ENCODE measurements at regions not wholly inside any gene's neighbourhood (a gene's known extent, or its start where the extent isn't known, plus 50 kb on each side); places are given as distances from the start of the nearest gene placed in this dataset.

DNA sequence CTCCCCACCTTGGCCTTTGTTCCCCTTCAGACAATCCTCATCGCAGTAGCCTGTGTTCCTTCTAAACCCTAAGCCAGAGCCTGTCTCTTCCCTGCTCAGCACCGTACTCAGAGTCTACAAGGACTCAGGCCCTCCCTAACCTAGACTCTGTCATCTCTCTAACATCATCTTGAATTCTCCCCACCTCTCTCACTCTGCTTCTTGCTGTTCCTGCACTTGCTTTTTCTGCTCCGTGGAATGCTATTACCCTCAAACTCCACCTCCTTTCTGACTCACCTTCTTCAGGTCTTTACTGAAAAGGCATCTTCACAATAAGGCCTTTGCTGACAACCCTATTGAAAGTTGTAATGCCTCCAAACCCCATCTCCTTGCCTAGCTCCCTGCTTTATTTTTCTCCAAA lies 141.0 kb downstream of the DKK1 start:
- H3K4me1 ChIP-seq (ENCODE audit: control insufficient read depth in 3 of 3, insufficient read depth in 2 of 3, low read depth in 1 of 3, low read length in 2 of 3), result no peaks in the 10 kb centered on the region
- FAIRE-seq (no peak), DNase-seq (no peak)
- no peaks in the 10 kb centered on the region for H3K36me3 ChIP-seq (ENCODE audit: control insufficient read depth in 3 of 3, insufficient read depth in 2 of 3, low read depth in 1 of 3, low read length in 3 of 3)
- H3K27me3 ChIP-seq (ENCODE audit: control insufficient read depth in 3 of 3, insufficient read depth in 3 of 3, low read length in 3 of 3), result no peaks in the 10 kb centered on the region
- no peaks in the 10 kb centered on the region for H3K9me3 ChIP-seq (ENCODE audit: control insufficient read depth in 2 of 2, insufficient read depth in 1 of 2, low read depth in 1 of 2, low read length in 1 of 2)
- H3K4me3 ChIP-seq (ENCODE audit: low read depth in 1 of 3, low read length in 3 of 3), result no peak overlapping the region
- H3K27ac ChIP-seq (ENCODE audit: low read depth in 1 of 3, low read length in 2 of 3), result no peak overlapping the region
- WGBS, 3 donors, result 58 to 67% (median 63%) methylated on average over 3 of the region's 3 CpGs

- no peaks in the 10 kb centered on the region for H3K27me3 ChIP-seq (ENCODE audit: control insufficient read depth in 3 of 3, insufficient read depth in 3 of 3, low read length in 3 of 3)
- no peak for FAIRE-seq
- H3K4me3 ChIP-seq (ENCODE audit: low read depth in 1 of 3, low read length in 3 of 3), result no peak overlapping the region
- H3K36me3 ChIP-seq (ENCODE audit: control insufficient read depth in 3 of 3, insufficient read depth in 2 of 3, low read depth in 1 of 3, low read length in 3 of 3), result no peaks in the 10 kb centered on the region
- no peak overlapping the region for H3K27ac ChIP-seq (ENCODE audit: low read depth in 1 of 3, low read length in 2 of 3)
- no peaks in the 10 kb centered on the region for H3K4me1 ChIP-seq (ENCODE audit: control insufficient read depth in 3 of 3, insufficient read depth in 2 of 3, low read depth in 1 of 3, low read length in 2 of 3)
- no peaks in the 10 kb centered on the region for H3K9me3 ChIP-seq (ENCODE audit: control insufficient read depth in 2 of 2, insufficient read depth in 1 of 2, low read depth in 1 of 2, low read length in 1 of 2)
- DNase-seq, result no peak
Measured at GRCh38 chr10:52459097-52459496, 145.0 kb downstream of the DKK1 start.

- WGBS, 3 donors, result 57 to 71% (median 58%) methylated on average over 1 of the region's 1 CpG
- no peaks in the 10 kb centered on the region for H3K36me3 ChIP-seq (ENCODE audit: control insufficient read depth in 3 of 3, insufficient read depth in 2 of 3, low read depth in 1 of 3, low read length in 3 of 3)
- H3K27ac ChIP-seq (ENCODE audit: low read depth in 1 of 3, low read length in 2 of 3), result no peak overlapping the region
- no peak for DNase-seq
- no peaks in the 10 kb centered on the region for H3K4me1 ChIP-seq (ENCODE audit: control insufficient read depth in 3 of 3, insufficient read depth in 2 of 3, low read depth in 1 of 3, low read length in 2 of 3)
- H3K9me3 ChIP-seq (ENCODE audit: control insufficient read depth in 2 of 2, insufficient read depth in 1 of 2, low read depth in 1 of 2, low read length in 1 of 2), result no peaks in the 10 kb centered on the region
- H3K27me3 ChIP-seq (ENCODE audit: control insufficient read depth in 3 of 3, insufficient read depth in 3 of 3, low read length in 3 of 3), result no peaks in the 10 kb centered on the region
- no peak for FAIRE-seq
- no peak overlapping the region for H3K4me3 ChIP-seq (ENCODE audit: low read depth in 1 of 3, low read length in 3 of 3)
Measured at GRCh38 chr10:52463826-52464225, 149.7 kb downstream of the DKK1 start.

- H3K27me3 ChIP-seq (ENCODE audit: control insufficient read depth in 3 of 3, insufficient read depth in 3 of 3, low read length in 3 of 3), result no peaks in the 10 kb centered on the region
- FAIRE-seq (no peak), DNase-seq (no peak)
- H3K9me3 ChIP-seq (ENCODE audit: control insufficient read depth in 2 of 2, insufficient read depth in 1 of 2, low read depth in 1 of 2, low read length in 1 of 2), result no peaks in the 10 kb centered on the region
- no peak overlapping the region for H3K4me3 ChIP-seq (ENCODE audit: low read depth in 1 of 3, low read length in 3 of 3)
- H3K4me1 ChIP-seq (ENCODE audit: control insufficient read depth in 3 of 3, insufficient read depth in 2 of 3, low read depth in 1 of 3, low read length in 2 of 3), result no peaks in the 10 kb centered on the region
- H3K27ac ChIP-seq (ENCODE audit: low read depth in 1 of 3, low read length in 2 of 3), result no peak overlapping the region
- H3K36me3 ChIP-seq (ENCODE audit: control insufficient read depth in 3 of 3, insufficient read depth in 2 of 3, low read depth in 1 of 3, low read length in 3 of 3), result no peaks in the 10 kb centered on the region
- 87 to 91% (median 87%) methylated on average over 9 of the region's 9 CpGs for WGBS, 3 donors
Measured at GRCh38 chr10:52464368-52465124, 150.5 kb downstream of the DKK1 start.

DNA sequence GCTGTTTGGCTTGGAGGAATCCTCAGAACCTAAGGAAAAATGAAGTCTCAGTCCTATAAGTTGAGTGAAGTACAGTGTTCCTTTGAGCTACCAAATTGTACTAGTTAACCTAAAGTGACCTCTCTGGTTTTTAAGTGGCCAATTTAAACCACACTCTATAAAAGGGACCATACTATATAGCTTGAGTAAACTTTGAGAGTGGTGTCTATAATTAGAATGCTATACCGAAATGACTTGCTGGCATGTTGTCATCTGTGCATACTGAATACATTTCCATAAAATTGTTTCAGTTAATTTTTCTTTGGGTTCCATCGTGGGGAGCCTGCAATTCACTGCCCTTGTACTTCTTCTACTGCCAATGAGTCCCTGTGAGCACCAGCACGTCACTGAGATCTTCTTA lies 151.1 kb downstream of the DKK1 start:
- 66 to 74% (median 73%) methylated on average over 3 of the region's 3 CpGs for WGBS, 3 donors
- no peak for FAIRE-seq

DNA sequence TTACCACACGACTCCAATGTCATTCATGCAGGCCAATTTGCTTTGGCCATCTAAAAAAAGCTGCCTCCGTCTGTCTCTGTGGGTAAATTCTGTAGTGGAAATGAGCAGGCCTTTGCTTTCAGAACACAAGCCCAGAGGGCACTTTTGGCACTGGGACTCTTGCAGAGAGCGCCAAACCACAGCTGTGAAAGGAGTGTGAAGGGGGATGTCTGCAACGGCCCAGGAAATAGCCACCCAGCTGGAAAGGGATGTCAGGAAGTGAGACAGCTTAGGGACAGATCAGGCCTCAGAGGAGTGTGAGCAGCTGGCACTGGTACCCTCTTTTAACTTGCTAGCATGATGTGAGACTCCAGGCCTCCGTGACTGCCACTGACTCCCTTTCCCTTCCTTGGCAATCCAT lies 152.4 kb downstream of the DKK1 start:
- Histone ChIP-seq H3K27ac (ENCODE audit: low read depth in 1 of 3, low read length in 2 of 3) (no peak overlapping the region), H3K4me3 (ENCODE audit: low read depth in 1 of 3, low read length in 3 of 3) (no peak overlapping the region), H3K36me3 (ENCODE audit: control insufficient read depth in 3 of 3, insufficient read depth in 2 of 3, low read depth in 1 of 3, low read length in 3 of 3) (no peaks in the 10 kb centered on the region), H3K27me3 (ENCODE audit: control insufficient read depth in 3 of 3, insufficient read depth in 3 of 3, low read length in 3 of 3) (no peaks in the 10 kb centered on the region), H3K4me1 (ENCODE audit: control insufficient read depth in 3 of 3, insufficient read depth in 2 of 3, low read depth in 1 of 3, low read length in 2 of 3) (no peaks in the 10 kb centered on the region), H3K9me3 (ENCODE audit: control insufficient read depth in 2 of 2, insufficient read depth in 1 of 2, low read depth in 1 of 2, low read length in 1 of 2) (no peaks in the 10 kb centered on the region)
- no peak for DNase-seq
- no peak for FAIRE-seq
- WGBS, 3 donors, result 48 to 65% (median 55%) methylated on average over 5 of the region's 5 CpGs

More for the DNA sequence above, 151.1 kb downstream of the DKK1 start:
- no peak overlapping the region for H3K27ac ChIP-seq (ENCODE audit: low read depth in 1 of 3, low read length in 2 of 3)
- H3K4me3 ChIP-seq (ENCODE audit: low read depth in 1 of 3, low read length in 3 of 3), result no peak overlapping the region
- H3K4me1 ChIP-seq (ENCODE audit: control insufficient read depth in 3 of 3, insufficient read depth in 2 of 3, low read depth in 1 of 3, low read length in 2 of 3), result no peaks in the 10 kb centered on the region
- H3K36me3 ChIP-seq (ENCODE audit: control insufficient read depth in 3 of 3, insufficient read depth in 2 of 3, low read depth in 1 of 3, low read length in 3 of 3), result no peaks in the 10 kb centered on the region
- no peaks in the 10 kb centered on the region for H3K9me3 ChIP-seq (ENCODE audit: control insufficient read depth in 2 of 2, insufficient read depth in 1 of 2, low read depth in 1 of 2, low read length in 1 of 2)
- DNase-seq, result no peak
- no peaks in the 10 kb centered on the region for H3K27me3 ChIP-seq (ENCODE audit: control insufficient read depth in 3 of 3, insufficient read depth in 3 of 3, low read length in 3 of 3)

DNA sequence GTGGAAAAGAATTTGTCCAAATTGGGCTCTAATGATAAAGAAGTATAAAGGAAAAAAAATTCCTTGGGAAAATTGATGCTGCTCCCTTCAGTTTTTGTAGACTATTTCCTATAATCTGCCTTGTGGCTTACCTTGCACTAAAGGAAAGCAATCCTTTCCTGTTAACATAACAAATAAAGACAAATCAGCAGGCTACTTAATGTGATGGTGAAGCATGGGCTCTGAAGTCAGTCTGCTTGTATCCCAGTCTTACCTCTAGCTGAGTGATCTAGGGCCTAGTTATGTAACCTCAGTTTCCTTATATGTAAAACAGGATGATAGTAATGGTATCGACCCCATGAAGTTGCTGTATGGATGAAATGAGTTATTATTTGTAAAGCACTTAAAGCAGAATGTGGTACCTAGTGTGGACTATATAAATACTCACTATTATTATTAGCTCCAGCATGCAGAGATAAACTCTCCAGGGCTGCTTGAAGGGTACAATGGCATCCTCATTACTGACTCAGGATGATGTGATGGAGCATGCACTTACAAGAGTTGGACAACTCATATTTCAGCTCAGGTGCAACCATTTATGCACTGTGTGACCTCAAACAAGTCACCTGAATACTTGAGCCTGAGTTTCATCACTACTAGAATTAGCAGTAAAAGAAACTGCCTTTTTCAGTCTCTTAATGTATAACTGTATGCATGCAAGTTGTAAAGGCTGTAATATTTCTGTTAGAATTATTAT lies 156.1 kb downstream of the DKK1 start:
- WGBS, 3 donors, result 80 to 81% (median 81%) methylated on average over 1 of the region's 1 CpG
- Histone ChIP-seq H3K27me3 (ENCODE audit: control insufficient read depth in 3 of 3, insufficient read depth in 3 of 3, low read length in 3 of 3) (no peaks in the 10 kb centered on the region), H3K4me1 (ENCODE audit: control insufficient read depth in 3 of 3, insufficient read depth in 2 of 3, low read depth in 1 of 3, low read length in 2 of 3) (no peaks in the 10 kb centered on the region), H3K4me3 (ENCODE audit: low read depth in 1 of 3, low read length in 3 of 3) (no peak overlapping the region), H3K9me3 (ENCODE audit: control insufficient read depth in 2 of 2, insufficient read depth in 1 of 2, low read depth in 1 of 2, low read length in 1 of 2) (no peaks in the 10 kb centered on the region), H3K27ac (ENCODE audit: low read depth in 1 of 3, low read length in 2 of 3) (no peak overlapping the region), H3K36me3 (ENCODE audit: control insufficient read depth in 3 of 3, insufficient read depth in 2 of 3, low read depth in 1 of 3, low read length in 3 of 3) (no peaks in the 10 kb centered on the region)
- DNase-seq (no peak), FAIRE-seq (no peak)

GRCh38 chr10:52472406-52473146 lies 158.5 kb downstream of the DKK1 start:
- FAIRE-seq (no peak), DNase-seq (no peak)
- H3K27ac ChIP-seq (ENCODE audit: low read depth in 1 of 3, low read length in 2 of 3), result no peak overlapping the region
- H3K4me1 ChIP-seq (ENCODE audit: control insufficient read depth in 3 of 3, insufficient read depth in 2 of 3, low read depth in 1 of 3, low read length in 2 of 3), result no peaks in the 10 kb centered on the region
- H3K27me3 ChIP-seq (ENCODE audit: control insufficient read depth in 3 of 3, insufficient read depth in 3 of 3, low read length in 3 of 3), result no peaks in the 10 kb centered on the region
- no peaks in the 10 kb centered on the region for H3K9me3 ChIP-seq (ENCODE audit: control insufficient read depth in 2 of 2, insufficient read depth in 1 of 2, low read depth in 1 of 2, low read length in 1 of 2)
- WGBS, 3 donors, result 67 to 78% (median 68%) methylated on average over 5 of the region's 5 CpGs
- no peaks in the 10 kb centered on the region for H3K36me3 ChIP-seq (ENCODE audit: control insufficient read depth in 3 of 3, insufficient read depth in 2 of 3, low read depth in 1 of 3, low read length in 3 of 3)
- no peak overlapping the region for H3K4me3 ChIP-seq (ENCODE audit: low read depth in 1 of 3, low read length in 3 of 3)
